ENCODE measurements at regions not wholly inside any gene's neighbourhood (a gene's known extent, or its start where the extent isn't known, plus 50 kb on each side); places are given as distances from the start of the nearest gene placed in this dataset.
"Not testable (repeated sequence)": the region's sequence is repeated elsewhere in the genome, so short reads cannot be mapped to it uniquely, and the experiment has no call there.

DNA sequence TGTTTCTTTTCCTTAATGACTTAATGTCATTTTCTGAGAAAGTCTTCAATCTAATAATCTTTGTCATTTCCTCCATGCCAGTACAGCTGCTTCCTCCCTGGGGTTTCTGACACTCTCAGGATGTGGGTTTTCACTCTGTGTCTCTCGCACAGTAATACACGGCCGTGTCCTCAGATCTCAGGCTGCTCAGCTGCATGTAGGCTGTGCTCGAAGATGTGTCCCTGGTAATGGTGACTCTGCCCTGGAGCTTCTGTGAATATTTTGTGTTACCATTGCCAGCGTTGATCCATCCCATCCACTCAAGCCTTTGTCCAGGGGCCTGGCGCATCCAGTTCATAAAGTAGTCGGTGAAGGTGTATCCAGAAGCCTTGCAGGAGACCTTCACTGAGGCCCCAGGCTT lies 97.6 kb downstream of the OR4M2 start:
- H3K27ac Mint-ChIP-seq; H3K4me3 Mint-ChIP-seq; H3K4me1 Mint-ChIP-seq; CTCF ChIA-PET; intact Hi-C loops (cut with micrococcal nuclease); DNase-seq; H3K36me3 Mint-ChIP-seq (ENCODE audit: low read depth); ATAC-seq (ENCODE audit: low read depth); H3K27me3 Mint-ChIP-seq; POLR2A ChIA-PET; H3K9me3 Mint-ChIP-seq: not testable (repeated sequence)

DNA sequence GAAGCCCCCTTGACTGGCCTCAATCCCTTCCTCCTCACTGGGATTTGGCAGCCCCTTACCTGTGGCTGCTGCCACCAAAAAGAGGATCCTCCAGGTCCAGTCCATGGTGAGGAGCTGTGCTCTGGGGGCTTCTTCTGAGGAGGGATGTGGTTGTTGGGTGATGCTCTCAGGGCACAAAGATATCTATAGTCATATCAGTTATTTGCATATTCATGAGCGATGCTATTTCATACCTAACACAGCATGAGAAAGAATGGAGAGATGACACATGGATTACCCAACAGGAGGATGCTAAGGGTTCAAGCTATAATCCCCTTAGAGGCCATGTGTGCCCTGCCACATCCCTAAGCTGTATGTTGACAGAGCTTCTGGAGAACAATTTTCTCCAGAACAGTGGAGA lies 98.1 kb downstream of the OR4M2 start:
- H3K9me3 Mint-ChIP-seq; POLR2A ChIA-PET; H3K27me3 Mint-ChIP-seq; CTCF ChIA-PET; H3K4me1 Mint-ChIP-seq; intact Hi-C loops (cut with micrococcal nuclease); H3K36me3 Mint-ChIP-seq (ENCODE audit: low read depth); H3K27ac Mint-ChIP-seq; H3K4me3 Mint-ChIP-seq; DNase-seq: not testable (repeated sequence)
- ATAC-seq (ENCODE audit: low read depth): peak; percentile 33

DNA sequence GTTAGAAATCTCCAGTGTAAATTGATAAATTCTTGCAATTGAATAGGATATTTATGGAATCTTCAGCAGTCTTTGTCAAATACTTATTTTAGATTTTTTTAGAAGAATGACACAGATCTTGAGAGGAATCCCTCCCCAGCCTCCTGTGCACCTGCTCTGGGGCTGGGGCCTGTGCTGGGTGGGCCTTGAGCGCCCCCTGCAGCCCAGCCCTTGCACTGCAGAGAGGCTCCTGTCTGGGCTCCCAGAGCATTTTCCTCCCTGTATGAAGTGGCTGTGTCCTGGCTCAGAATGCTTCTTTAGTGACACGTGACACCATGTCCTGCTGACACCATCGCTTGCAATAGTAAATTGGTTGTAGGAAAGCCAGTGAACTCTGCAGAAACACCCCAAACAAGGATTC lies 98.7 kb downstream of the OR4M2 start:
- ATAC-seq (ENCODE audit: low read depth); H3K4me1 Mint-ChIP-seq; H3K27ac Mint-ChIP-seq; POLR2A ChIA-PET; DNase-seq; H3K9me3 Mint-ChIP-seq; H3K27me3 Mint-ChIP-seq; CTCF ChIA-PET; intact Hi-C loops (cut with micrococcal nuclease); H3K36me3 Mint-ChIP-seq (ENCODE audit: low read depth); H3K4me3 Mint-ChIP-seq: not testable (repeated sequence)

DNA sequence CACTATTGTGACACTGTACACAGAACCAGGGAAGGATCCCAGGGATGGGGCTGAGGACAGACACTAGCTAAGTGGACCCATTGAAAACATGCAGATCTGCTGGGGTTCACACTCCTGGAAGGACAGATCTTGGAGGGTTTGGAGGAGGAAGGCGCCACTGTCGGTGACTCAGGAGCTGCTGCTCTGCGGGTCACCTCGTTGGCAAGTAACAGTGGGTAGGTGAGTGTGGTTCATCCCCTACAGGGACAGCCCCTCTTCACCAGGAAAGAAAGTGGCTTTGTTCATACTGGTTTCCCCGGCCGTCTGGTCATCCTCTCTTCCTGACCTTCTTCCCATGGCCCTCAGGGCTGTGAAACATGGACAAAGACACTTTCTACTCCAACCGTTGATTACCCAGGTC lies 100.3 kb downstream of the OR4M2 start:
- H3K9me3 Mint-ChIP-seq; intact Hi-C loops (cut with micrococcal nuclease); H3K4me1 Mint-ChIP-seq; POLR2A ChIA-PET; DNase-seq; ATAC-seq (ENCODE audit: low read depth); H3K4me3 Mint-ChIP-seq; CTCF ChIA-PET; H3K27ac Mint-ChIP-seq; H3K36me3 Mint-ChIP-seq (ENCODE audit: low read depth); H3K27me3 Mint-ChIP-seq: not testable (repeated sequence)

DNA sequence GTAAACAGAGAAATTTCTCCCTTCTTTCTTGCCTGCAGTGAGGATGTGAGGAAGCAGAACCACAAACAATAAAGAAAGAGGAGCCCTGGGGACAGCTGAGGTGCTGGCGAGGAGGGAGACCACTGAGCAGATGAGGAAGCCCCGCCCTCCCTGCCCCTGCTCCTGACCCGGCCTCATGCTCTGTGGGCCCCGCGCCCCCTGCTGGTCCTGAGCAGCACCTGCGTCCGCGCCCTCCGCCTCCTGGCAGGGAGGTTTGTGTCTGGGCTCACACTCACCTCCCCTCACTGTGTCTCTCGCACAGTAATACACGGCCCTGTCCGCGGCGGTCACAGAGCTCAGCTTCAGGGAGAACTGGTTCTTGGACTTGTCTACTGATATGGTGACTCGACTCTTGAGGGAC lies 104.4 kb downstream of the OR4M2 start:
- H3K9me3 Mint-ChIP-seq; POLR2A ChIA-PET; H3K27me3 Mint-ChIP-seq; CTCF ChIA-PET; H3K27ac Mint-ChIP-seq; H3K4me3 Mint-ChIP-seq; intact Hi-C loops (cut with micrococcal nuclease); H3K36me3 Mint-ChIP-seq (ENCODE audit: low read depth); H3K4me1 Mint-ChIP-seq; DNase-seq: not testable (repeated sequence)
- peak; percentile 54 for ATAC-seq (ENCODE audit: low read depth)

DNA sequence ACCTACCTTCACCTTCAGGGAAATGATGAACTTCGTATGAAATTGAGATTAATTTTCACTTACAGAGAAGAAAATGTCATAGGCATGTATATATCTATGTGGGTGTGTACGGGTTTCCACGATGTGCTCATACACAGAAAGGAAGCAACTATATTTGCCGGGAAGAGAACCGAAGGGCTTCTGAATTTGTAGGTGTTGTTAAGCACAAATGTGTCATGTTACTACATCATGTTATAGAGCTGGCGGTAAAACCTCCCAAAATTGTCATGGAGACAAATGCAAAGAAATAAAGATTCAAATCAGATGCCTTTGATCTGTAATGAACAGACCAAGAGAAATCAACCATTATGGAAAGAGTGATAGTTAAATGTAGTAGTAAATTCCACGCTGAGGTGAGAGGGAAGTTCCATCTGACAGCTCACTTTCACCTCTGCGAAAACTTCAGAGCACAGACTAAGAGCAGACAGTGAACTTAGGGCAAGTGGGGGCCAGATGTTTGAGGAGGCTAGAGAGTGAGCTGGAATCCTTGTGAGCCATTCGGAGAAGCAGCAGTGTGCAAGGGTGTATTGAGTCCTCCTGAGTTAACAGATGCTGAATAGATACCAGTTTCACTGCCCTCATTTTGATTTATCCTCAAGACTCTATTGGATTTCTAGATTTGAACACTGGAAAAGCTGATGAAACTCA lies 106.7 kb downstream of the OR4M2 start:
- H3K4me1 Mint-ChIP-seq; intact Hi-C loops (cut with micrococcal nuclease); ATAC-seq (ENCODE audit: low read depth); DNase-seq; H3K36me3 Mint-ChIP-seq (ENCODE audit: low read depth); H3K4me3 Mint-ChIP-seq; CTCF ChIA-PET; POLR2A ChIA-PET; H3K27ac Mint-ChIP-seq; H3K9me3 Mint-ChIP-seq; H3K27me3 Mint-ChIP-seq: not testable (repeated sequence)

DNA sequence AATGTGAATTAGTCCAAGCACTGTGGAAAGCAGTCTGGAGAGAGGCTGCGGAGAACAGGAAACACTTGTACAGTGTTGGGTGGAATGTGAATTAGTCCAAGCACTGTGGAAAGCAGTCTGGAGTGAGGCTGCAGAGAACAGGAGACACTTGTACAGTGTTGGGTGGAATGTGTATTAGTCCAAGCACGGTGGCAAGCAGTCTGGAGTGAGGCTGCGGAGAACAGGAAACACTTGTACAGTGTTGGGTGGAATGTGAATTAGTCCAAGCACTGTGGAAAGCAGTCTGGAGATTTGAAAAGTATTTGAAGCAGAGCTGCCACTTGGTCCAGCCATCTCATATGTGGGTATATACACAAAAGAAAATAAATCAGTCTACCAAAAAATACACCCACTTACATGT lies 111.5 kb downstream of the OR4M2 start:
- H3K27ac Mint-ChIP-seq; H3K9me3 Mint-ChIP-seq; CTCF ChIA-PET; H3K4me1 Mint-ChIP-seq; intact Hi-C loops (cut with micrococcal nuclease); H3K4me3 Mint-ChIP-seq; H3K27me3 Mint-ChIP-seq; H3K36me3 Mint-ChIP-seq (ENCODE audit: low read depth); DNase-seq; ATAC-seq (ENCODE audit: low read depth); POLR2A ChIA-PET: not testable (repeated sequence)

DNA sequence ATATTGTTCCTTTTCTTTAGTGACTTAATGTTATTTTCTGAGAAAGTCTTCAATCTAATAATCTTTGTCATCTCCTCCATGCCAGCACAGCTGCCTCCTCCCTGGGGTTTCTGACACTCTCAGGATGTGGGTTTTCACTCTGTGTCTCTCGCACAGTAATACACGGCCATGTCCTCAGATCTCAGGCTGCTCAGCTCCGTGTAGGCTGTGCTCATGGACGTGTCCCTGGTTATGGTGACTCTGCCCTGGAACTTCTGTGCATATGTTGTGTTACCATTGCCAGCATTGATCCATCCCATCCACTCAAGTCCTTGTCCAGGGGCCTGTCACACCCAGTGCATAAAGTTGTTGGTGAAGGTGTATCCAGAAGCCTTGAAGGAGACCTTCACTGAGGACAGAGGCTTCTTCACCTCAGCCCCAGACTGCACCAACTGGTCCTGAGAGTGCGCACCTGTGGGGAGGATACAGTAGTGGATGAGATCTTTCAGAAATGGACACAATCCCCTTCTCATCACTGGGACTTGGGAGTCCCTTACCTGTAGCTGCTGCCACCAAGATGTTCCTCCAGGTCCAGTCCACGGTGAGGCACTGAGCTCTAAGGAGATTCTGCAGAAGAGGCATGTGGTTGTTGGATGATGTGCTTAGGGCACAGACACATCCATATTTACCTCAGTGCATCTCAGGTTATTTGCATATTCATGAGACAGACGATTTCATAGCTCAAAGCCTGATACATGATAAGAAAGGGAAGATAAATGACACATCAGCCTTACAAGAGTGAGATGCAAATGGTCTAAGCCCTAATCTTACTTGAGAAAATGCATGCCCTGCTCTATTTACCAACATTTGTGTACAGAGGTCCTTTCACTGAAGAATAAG lies 114.7 kb downstream of the OR4M2 start:
- ATAC-seq (ENCODE audit: low read depth); H3K36me3 Mint-ChIP-seq (ENCODE audit: low read depth); H3K27me3 Mint-ChIP-seq; DNase-seq; CTCF ChIA-PET; POLR2A ChIA-PET; H3K27ac Mint-ChIP-seq; H3K9me3 Mint-ChIP-seq; intact Hi-C loops (cut with micrococcal nuclease); H3K4me3 Mint-ChIP-seq; H3K4me1 Mint-ChIP-seq: not testable (repeated sequence)

DNA sequence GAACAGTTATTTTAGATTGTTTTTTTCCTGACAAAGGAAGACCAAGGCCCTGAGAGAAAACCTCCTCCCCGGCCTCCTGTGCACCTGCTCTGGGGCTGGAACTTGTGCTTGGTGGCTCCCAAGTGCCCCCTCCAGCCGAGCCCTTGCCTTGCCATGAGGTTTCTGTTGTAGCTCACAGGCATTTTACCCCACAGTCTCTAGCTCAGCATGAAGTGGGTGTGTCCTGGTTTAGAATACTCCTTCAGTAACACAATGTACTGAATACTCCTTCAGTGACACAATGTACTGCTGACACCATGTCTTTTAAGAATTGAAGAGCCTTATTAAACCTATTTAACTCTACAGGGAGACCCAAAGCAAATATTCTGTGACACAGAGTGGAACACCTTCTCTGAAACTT lies 116.1 kb downstream of the OR4M2 start:
- ATAC-seq (ENCODE audit: low read depth); H3K9me3 Mint-ChIP-seq; intact Hi-C loops (cut with micrococcal nuclease); H3K27me3 Mint-ChIP-seq; POLR2A ChIA-PET; CTCF ChIA-PET; H3K27ac Mint-ChIP-seq; H3K36me3 Mint-ChIP-seq (ENCODE audit: low read depth); H3K4me3 Mint-ChIP-seq; H3K4me1 Mint-ChIP-seq; DNase-seq: not testable (repeated sequence)

DNA sequence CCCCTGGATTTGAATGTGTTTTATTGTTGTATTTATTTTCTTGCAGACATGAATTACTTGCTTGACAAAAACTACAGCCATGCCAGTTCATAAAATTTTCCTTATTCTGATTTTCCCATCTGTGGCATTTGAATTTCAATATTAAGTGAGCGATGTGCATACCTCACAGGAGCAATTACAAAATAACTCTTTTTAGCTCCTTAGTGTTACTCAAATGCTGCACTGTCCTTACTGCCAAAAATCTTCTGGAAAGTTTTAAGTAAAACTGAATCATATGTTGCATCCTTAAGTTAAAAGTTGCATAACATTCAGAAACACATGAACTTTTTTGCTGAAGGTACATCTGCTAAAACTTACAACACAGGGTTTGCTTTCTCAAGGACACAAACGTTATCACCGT lies 120.1 kb downstream of the OR4M2 start:
- H3K4me1 Mint-ChIP-seq; CTCF ChIA-PET; H3K27ac Mint-ChIP-seq; ATAC-seq (ENCODE audit: low read depth); H3K4me3 Mint-ChIP-seq; H3K9me3 Mint-ChIP-seq; H3K36me3 Mint-ChIP-seq (ENCODE audit: low read depth); DNase-seq; POLR2A ChIA-PET; H3K27me3 Mint-ChIP-seq; intact Hi-C loops (cut with micrococcal nuclease): not testable (repeated sequence)

DNA sequence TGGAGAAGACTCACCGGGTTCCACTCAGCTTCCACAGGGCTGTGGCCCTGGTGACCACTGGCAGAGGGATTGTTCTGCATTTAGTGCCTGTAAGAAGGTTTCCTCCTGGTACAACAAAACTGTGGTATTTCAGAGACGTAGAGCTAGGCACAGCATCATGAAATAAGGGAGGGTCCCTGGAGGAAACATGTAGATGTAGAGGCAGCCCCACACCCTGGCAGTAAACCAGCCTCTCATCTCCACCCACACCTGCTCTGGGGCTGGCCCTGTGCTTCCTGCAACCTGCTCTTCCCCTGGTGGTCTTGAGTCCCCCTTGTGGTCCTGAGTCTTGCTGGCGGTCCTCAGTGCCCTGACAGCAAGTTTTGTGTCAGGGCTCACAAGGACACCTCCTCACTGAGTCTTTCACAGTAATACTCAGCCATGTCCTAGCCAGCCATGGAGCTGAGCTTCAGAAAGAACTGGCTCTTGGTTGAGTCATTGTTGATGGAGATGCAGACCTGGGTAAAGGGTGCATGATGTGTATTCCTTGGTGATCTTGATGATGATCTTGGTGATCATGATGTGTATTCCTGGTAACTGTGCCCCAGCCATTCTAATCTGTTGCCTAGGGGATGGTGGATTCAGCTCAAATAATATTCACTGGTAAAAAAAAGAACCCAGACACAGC lies 121.8 kb downstream of the OR4M2 start:
- H3K9me3 Mint-ChIP-seq; POLR2A ChIA-PET; H3K27ac Mint-ChIP-seq; ATAC-seq (ENCODE audit: low read depth); H3K36me3 Mint-ChIP-seq (ENCODE audit: low read depth); intact Hi-C loops (cut with micrococcal nuclease); H3K27me3 Mint-ChIP-seq; CTCF ChIA-PET; H3K4me1 Mint-ChIP-seq; DNase-seq; H3K4me3 Mint-ChIP-seq: not testable (repeated sequence)

DNA sequence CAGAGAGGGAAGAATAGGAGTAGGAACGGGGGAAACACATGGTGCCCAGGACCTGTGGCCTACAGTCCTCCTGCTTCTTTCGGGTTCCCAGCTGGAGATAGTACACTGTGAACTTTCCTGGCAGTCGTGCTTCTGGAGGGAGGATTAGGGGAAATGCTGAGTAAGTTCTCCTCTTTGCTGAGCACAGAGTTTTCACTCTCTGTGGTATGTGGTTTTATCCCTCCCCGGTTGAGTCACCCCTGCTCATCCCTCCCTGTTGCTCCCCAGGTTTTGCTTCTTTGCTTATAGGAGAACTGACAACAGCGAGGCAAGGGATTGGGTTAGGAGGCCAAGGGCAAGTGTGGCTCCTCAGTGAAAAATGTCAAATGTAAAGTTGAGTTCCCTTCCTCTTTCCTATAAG lies 122.9 kb downstream of the OR4M2 start:
- H3K36me3 Mint-ChIP-seq (ENCODE audit: low read depth); H3K27ac Mint-ChIP-seq; H3K4me1 Mint-ChIP-seq; intact Hi-C loops (cut with micrococcal nuclease); CTCF ChIA-PET; POLR2A ChIA-PET; H3K27me3 Mint-ChIP-seq; ATAC-seq (ENCODE audit: low read depth); H3K9me3 Mint-ChIP-seq; H3K4me3 Mint-ChIP-seq; DNase-seq: not testable (repeated sequence)

Measured in activated B cell treated with CpG ODN at 0.5 μM for 24 hours (primary cell).